Panc1 (cell line): ENCODE measurements at regions not wholly inside any gene's neighbourhood (a gene's known extent, or its start where the extent isn't known, plus 50 kb on each side); places are given as distances from the start of the nearest gene placed in this dataset.

Source experiments
- CTCF ChIP-seq: fragments of 450-650 bp; IDR thresholded peaks from 2 replicates; pipeline ENCODE4 v1.5.1; 2017; ENCODE audit warnings: mild to moderate bottlenecking
- POLR2AphosphoS5 ChIP-seq: IDR thresholded peaks from 2 replicates; pipeline ENCODE4 v1.6.1; 2012; ENCODE audit warnings: mild to moderate bottlenecking, low read depth, low read length, moderate library complexity
- REST ChIP-seq, 2 experiments: IDR thresholded peaks; 2 replicates each; pipeline ENCODE4 v1.6.1; 2011 to 2012; ENCODE audit warnings: low read depth in 2 of 2, control low read depth in 1 of 2, low read length in 1 of 2, mild to moderate bottlenecking in 1 of 2, moderate library complexity in 1 of 2; ENCODE audit not compliant: insufficient read depth in 1 of 2

DNA sequence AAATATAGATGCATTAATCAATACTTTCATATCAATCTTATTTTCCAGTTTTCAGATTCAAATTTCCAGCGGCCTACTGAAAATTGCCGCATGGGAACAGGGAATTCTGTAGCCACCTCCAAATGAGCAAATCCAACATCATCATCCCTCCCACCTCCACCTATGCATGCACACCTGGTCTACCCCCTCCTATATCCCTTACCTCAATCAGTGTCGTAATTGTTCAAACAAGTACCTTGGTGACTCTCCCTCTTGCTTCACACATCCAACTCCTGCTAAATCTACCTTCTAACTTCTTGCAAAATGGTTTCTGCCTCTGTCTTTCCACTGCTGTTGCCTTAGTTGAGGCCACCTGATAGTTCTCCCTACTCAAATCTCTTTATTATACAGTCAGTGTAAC is 160.1 kb downstream of the SOX9 start:
- no peak for TF ChIP-seq CTCF
- no peak for TF ChIP-seq POLR2AphosphoS5
- no peak for TF ChIP-seq REST (IDR thresholded peaks at IDR 0.05; ENCODE audit: insufficient read depth in 1 of 2, low read depth in 2 of 2, low read length in 1 of 2)
